CD14-positive monocyte (primary cell): ENCODE measurements at regions not wholly inside any gene's neighbourhood (a gene's known extent, or its start where the extent isn't known, plus 50 kb on each side); places are given as distances from the start of the nearest gene placed in this dataset.
A peak's percentile ranks its signal among the peaks of the same experiment; 100 is the strongest.

ENCODE experiments used
- DNase-seq, 3 donors: peaks; one replicate each; pipeline ENCODE4 v3.0.0-alpha.2; 2011 to 2022
- H2AFZ ChIP-seq: 2 replicates; pipeline ENCODE4 v1.6.0; 2012; ENCODE audit warnings: mild to moderate bottlenecking, low read depth, low read length, inconsistent platforms; ENCODE audit not compliant: insufficient read depth, poor library complexity, severe bottlenecking
- H3K27ac ChIP-seq, 2 donors: 1 replicate in 1 of 2; 2 replicates in 1 of 2; pipeline ENCODE4 v1.5.1; 2012 to 2013; ENCODE audit warnings: low read length in 2 of 2, control low read depth in 1 of 2, inconsistent platforms in 1 of 2, low read depth in 1 of 2, mild to moderate bottlenecking in 1 of 2
- H3K27me3 ChIP-seq, 2 donors: one replicate each; pipeline versions ENCODE4 v1.6.0 to v1.6.1; 2011 to 2013; ENCODE audit warnings: low read length in 2 of 2; ENCODE audit not compliant: control insufficient read depth in 2 of 2, insufficient read depth in 2 of 2
- H3K36me3 ChIP-seq, 2 donors: replicated peaks in 1 of 2; 1 replicate in 1 of 2; 2 replicates in 1 of 2; pipeline versions ENCODE4 v1.5.1 to v1.6.1; 2012 to 2013; ENCODE audit warnings: low read length in 2 of 2, control low read depth in 1 of 2, inconsistent platforms in 1 of 2, mild to moderate bottlenecking in 1 of 2; ENCODE audit not compliant: insufficient read depth in 2 of 2, control insufficient read depth in 1 of 2
- H3K4me1 ChIP-seq, 2 donors: 1 replicate in 1 of 2; 2 replicates in 1 of 2; pipeline versions ENCODE4 v1.5.1 to v1.6.1; 2012 to 2013; ENCODE audit warnings: low read length in 2 of 2, control low read depth in 1 of 2, inconsistent platforms in 1 of 2, mild to moderate bottlenecking in 1 of 2, moderate library complexity in 1 of 2; ENCODE audit not compliant: insufficient read depth in 2 of 2, control insufficient read depth in 1 of 2
- H3K4me2 ChIP-seq: replicated peaks from 2 replicates; pipeline ENCODE3; 2012; ENCODE audit warnings: low read length, moderate library complexity, mild to moderate bottlenecking; ENCODE audit not compliant: poor library complexity, severe bottlenecking; ENCODE audit errors: extremely low read depth
- H3K4me3 ChIP-seq, 3 experiments: fragments of 200-600 bp in 1 of 3; sonication (generic) in 1 of 3; replicated peaks in 1 of 3; 1 replicate in 2 of 3; 2 replicates in 1 of 3; pipeline ENCODE4 v1.5.1; 2011 to 2013; ENCODE audit warnings: low read length in 3 of 3, mild to moderate bottlenecking in 3 of 3, control low read depth in 2 of 3, low read depth in 2 of 3, inconsistent platforms in 1 of 3, moderate library complexity in 1 of 3
- H3K79me2 ChIP-seq: 2 replicates; pipeline ENCODE4 v1.6.0; 2012; ENCODE audit warnings: mild to moderate bottlenecking, control low read depth, inconsistent platforms, low read length, moderate library complexity; ENCODE audit not compliant: insufficient read depth
- H3K9ac ChIP-seq: 2 replicates; pipeline ENCODE4 v1.6.0; 2017; ENCODE audit warnings: low read length, mild to moderate bottlenecking; ENCODE audit not compliant: insufficient read depth, poor library complexity, severe bottlenecking
- H3K9me3 ChIP-seq, 2 donors: replicated peaks in 1 of 2; 1 replicate in 1 of 2; 2 replicates in 1 of 2; pipeline versions ENCODE4 v1.5.1 to v1.6.1; 2012 to 2013; ENCODE audit warnings: low read length in 2 of 2, control low read depth in 1 of 2; ENCODE audit not compliant: control insufficient read depth in 1 of 2, insufficient read depth in 1 of 2
- H4K20me1 ChIP-seq: 2 replicates; pipeline ENCODE4 v1.6.0; 2012; ENCODE audit warnings: mild to moderate bottlenecking, low read length, control low read depth, moderate library complexity; ENCODE audit not compliant: insufficient read depth
- H3K27ac Mint-ChIP-seq, 7 donors: one replicate each; pipeline ENCODE4 v1.8.0; 2020; ENCODE audit warnings: mild to moderate bottlenecking in 7 of 7, mixed read lengths in 7 of 7, moderate library complexity in 6 of 7, inconsistent platforms in 2 of 7
- H3K27me3 Mint-ChIP-seq, 3 donors: one replicate each; pipeline ENCODE4 v1.8.0; 2021 to 2022; ENCODE audit warnings: low read depth in 3 of 3, mild to moderate bottlenecking in 3 of 3, mixed read lengths in 3 of 3, moderate library complexity in 3 of 3, inconsistent platforms in 1 of 3
- H3K36me3 Mint-ChIP-seq, 2 donors: one replicate each; pipeline ENCODE4 v1.8.0; 2020; ENCODE audit warnings: mixed read lengths in 2 of 2, inconsistent platforms in 1 of 2, mild to moderate bottlenecking in 1 of 2
- H3K4me1 Mint-ChIP-seq: one replicate; pipeline ENCODE4 v1.8.0; 2020; ENCODE audit warnings: mild to moderate bottlenecking, mixed read lengths
- H3K4me3 Mint-ChIP-seq, 2 donors: one replicate each; pipeline ENCODE4 v1.8.0; 2020; ENCODE audit warnings: mild to moderate bottlenecking in 2 of 2, mixed read lengths in 2 of 2, moderate library complexity in 1 of 2
- H3K9me3 Mint-ChIP-seq, 7 donors: one replicate each; pipeline ENCODE4 v1.8.0; 2020 to 2022; ENCODE audit warnings: mixed read lengths in 7 of 7, mild to moderate bottlenecking in 6 of 7, moderate library complexity in 6 of 7, inconsistent platforms in 2 of 7
- WGBS: methylation state at CpG from one replicate; pipeline ENCODE4 v1.1.5; 2013; ENCODE audit warnings: missing lambda C conversion rate; ENCODE audit not compliant: insufficient coverage; 5-methylcytosine and 5-hydroxymethylcytosine counted together
- intact Hi-C, 2 donors: fragments of 100-400 bp; cut with micrococcal nuclease; formaldehyde crosslinking; loops; one replicate each; pipeline versions ENCODE4 v1.15.0 to v1.15.1; 2023
- TF ChIP-seq, protein P1 (sequence below): fragments of 200-600 bp; IDR thresholded peaks from one replicate; pipeline ENCODE4 v1.8.0; 2022; ENCODE audit warnings: antibody characterized with exemption, mild to moderate bottlenecking

- H3K4me1 ChIP-seq = peaks cover 44 to 46% of the 10 kb centered on the region in 2 donors
- H3K36me3 ChIP-seq = no peaks in the 10 kb centered on the region
- peaks cover 45% of the 10 kb centered on the region for H3K4me1 Mint-ChIP-seq
- H3K9ac ChIP-seq = no peak overlapping the region
- intact Hi-C loops = no loop called here
- 69% methylated on average over 3 of the region's 3 CpGs for WGBS
- DNase-seq = peak in 2 of 3 donors; percentile 35 to 52
- peaks cover 0 to 4% of the 10 kb centered on the region in 2 donors for H3K36me3 Mint-ChIP-seq
- H3K9me3 ChIP-seq = no peaks in the 10 kb centered on the region
- TF ChIP-seq, protein P1, sequence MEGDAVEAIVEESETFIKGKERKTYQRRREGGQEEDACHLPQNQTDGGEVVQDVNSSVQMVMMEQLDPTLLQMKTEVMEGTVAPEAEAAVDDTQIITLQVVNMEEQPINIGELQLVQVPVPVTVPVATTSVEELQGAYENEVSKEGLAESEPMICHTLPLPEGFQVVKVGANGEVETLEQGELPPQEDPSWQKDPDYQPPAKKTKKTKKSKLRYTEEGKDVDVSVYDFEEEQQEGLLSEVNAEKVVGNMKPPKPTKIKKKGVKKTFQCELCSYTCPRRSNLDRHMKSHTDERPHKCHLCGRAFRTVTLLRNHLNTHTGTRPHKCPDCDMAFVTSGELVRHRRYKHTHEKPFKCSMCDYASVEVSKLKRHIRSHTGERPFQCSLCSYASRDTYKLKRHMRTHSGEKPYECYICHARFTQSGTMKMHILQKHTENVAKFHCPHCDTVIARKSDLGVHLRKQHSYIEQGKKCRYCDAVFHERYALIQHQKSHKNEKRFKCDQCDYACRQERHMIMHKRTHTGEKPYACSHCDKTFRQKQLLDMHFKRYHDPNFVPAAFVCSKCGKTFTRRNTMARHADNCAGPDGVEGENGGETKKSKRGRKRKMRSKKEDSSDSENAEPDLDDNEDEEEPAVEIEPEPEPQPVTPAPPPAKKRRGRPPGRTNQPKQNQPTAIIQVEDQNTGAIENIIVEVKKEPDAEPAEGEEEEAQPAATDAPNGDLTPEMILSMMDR = no peak
- no peak overlapping the region for H3K4me2 ChIP-seq
- H3K4me3 ChIP-seq = no peak overlapping the region
- H3K27me3 ChIP-seq = no peaks in the 10 kb centered on the region
- H3K9me3 Mint-ChIP-seq = peaks cover 0 to 4% (median 0%) of the 10 kb centered on the region in 7 donors
- H3K4me3 Mint-ChIP-seq = no peak overlapping the region
- peak overlapping the region in 1 of 2 donors; percentile 91 for H3K27ac ChIP-seq
- no peaks in the 10 kb centered on the region for H3K79me2 ChIP-seq
- peak overlapping the region in 6 of 7 donors; percentile 61 to 96 (median 89) for H3K27ac Mint-ChIP-seq
- H4K20me1 ChIP-seq = no peaks in the 10 kb centered on the region
- H3K27me3 Mint-ChIP-seq = peaks cover 0 to 6% (median 0%) of the 10 kb centered on the region in 3 donors
- H2AFZ ChIP-seq = no peak overlapping the region
These were observed 489.5 kb upstream of the JARID2 start for GRCh38 chr6:14756340-14756739.

- Histone ChIP-seq H3K36me3 (no peaks in the 10 kb centered on the region), H3K4me3 (no peak overlapping the region), H3K79me2 (no peaks in the 10 kb centered on the region), H3K4me2 (peak overlapping the region; percentile 2), H3K4me1 (peaks cover 44 to 46% of the 10 kb centered on the region in 2 donors), H3K9me3 (no peaks in the 10 kb centered on the region), H3K9ac (peak overlapping the region; percentile 15), H3K27ac (peak overlapping the region in 1 of 2 donors; percentile 91), H3K27me3 (no peaks in the 10 kb centered on the region), H4K20me1 (no peaks in the 10 kb centered on the region), H2AFZ (no peak overlapping the region)
- intact Hi-C loops = no loop called here
- TF ChIP-seq, protein P1 = no peak
- Mint-ChIP-seq H3K4me1 (peaks cover 45% of the 10 kb centered on the region), H3K27ac (peak overlapping the region in 6 of 7 donors; percentile 81 to 97 (median 96)), H3K27me3 (peaks cover 0 to 6% (median 0%) of the 10 kb centered on the region in 3 donors), H3K36me3 (peaks cover 0 to 4% of the 10 kb centered on the region in 2 donors), H3K4me3 (no peak overlapping the region), H3K9me3 (peaks cover 0 to 4% (median 0%) of the 10 kb centered on the region in 7 donors)
- DNase-seq = no peak
- no CpG with 5 or more reads among the region's 1 CpG for WGBS
These were observed 488.9 kb upstream of the JARID2 start for GRCh38 chr6:14757014-14757413.
